IMR-90 (cell line): ENCODE measurements at regions not wholly inside any gene's neighbourhood (a gene's known extent, or its start where the extent isn't known, plus 50 kb on each side); places are given as distances from the start of the nearest gene placed in this dataset.

Source experiments
- ATAC-seq: fragments of 200-7000 bp; cut with Tn5 transposase; 2 replicates; pipeline ENCODE4 v1.9.1; 2020; ENCODE audit warnings: low read depth, mild to moderate bottlenecking, moderate library complexity
- BruUV-seq: library from RNA; stranded (reverse); fragments of 400-500 nt; replicated peaks from 2 replicates; lab custom pipeline; 2021; lab: Mats Ljungman, UMichigan
- CTCF ChIA-PET: fragments of 300-600 bp; formaldehyde crosslinking; extraction: SDS; loops from one replicate; lab custom pipeline; 2021; ENCODE audit warnings: antibody characterized with exemption; lab: Yijun Ruan, JAX
- POLR2A ChIA-PET: fragments of 300-600 bp; sonication (Branson Sonifier 250); formaldehyde crosslinking; loops from one replicate; lab custom pipeline; 2022; ENCODE audit warnings: antibody characterized with exemption; ENCODE audit not compliant: unreplicated experiment; lab: Charles Lee
- DNase-seq: peaks from one replicate; pipeline ENCODE4 v3.0.0; 2013
- H2AFZ ChIP-seq: replicated peaks from 2 replicates; pipeline ENCODE3; 2013; ENCODE audit warnings: low read length, mild to moderate bottlenecking; ENCODE audit not compliant: poor library complexity
- H2AK5ac ChIP-seq: 2 replicates; pipeline ENCODE4 v1.6.1; 2013; ENCODE audit warnings: low read depth, low read length, inconsistent platforms
- H2AK9ac ChIP-seq: replicated peaks from 2 replicates; pipeline ENCODE3; 2013; ENCODE audit warnings: mild to moderate bottlenecking, low read depth, low read length, moderate library complexity; ENCODE audit not compliant: poor library complexity
- H2BK120ac ChIP-seq: 2 replicates; pipeline ENCODE4 v1.6.1; 2013; ENCODE audit warnings: low read depth, low read length, inconsistent platforms
- H2BK15ac ChIP-seq: 3 replicates; pipeline ENCODE4 v1.6.1; 2013; ENCODE audit warnings: low read depth, low read length, inconsistent platforms
- H2BK20ac ChIP-seq: 2 replicates; pipeline ENCODE4 v1.6.1; 2013; ENCODE audit warnings: low read depth, mild to moderate bottlenecking, inconsistent platforms, low read length, moderate library complexity
- H2BK5ac ChIP-seq: 2 replicates; pipeline ENCODE4 v1.6.1; 2013; ENCODE audit warnings: mild to moderate bottlenecking, low read depth, low read length, inconsistent platforms; ENCODE audit not compliant: poor library complexity, severe bottlenecking
- H3K14ac ChIP-seq: replicated peaks from 2 replicates; pipeline ENCODE4 v1.6.1; 2013; ENCODE audit warnings: low read depth, low read length, inconsistent platforms
- H3K18ac ChIP-seq: 2 replicates; pipeline ENCODE4 v1.6.1; 2013; ENCODE audit warnings: low read depth, low read length, control low read depth
- H3K23ac ChIP-seq: 2 replicates; pipeline ENCODE4 v1.6.1; 2013; ENCODE audit warnings: low read depth, low read length, inconsistent platforms
- H3K27ac ChIP-seq: 2 replicates; pipeline ENCODE4 v1.5.1; 2013; ENCODE audit warnings: mild to moderate bottlenecking, control low read depth, low read length; ENCODE audit not compliant: insufficient read depth
- H3K27me3 ChIP-seq: 2 replicates; pipeline ENCODE4 v1.6.1; 2013; ENCODE audit warnings: low read length; ENCODE audit not compliant: control insufficient read depth, insufficient read depth
- H3K36me3 ChIP-seq: 2 replicates; pipeline ENCODE4 v1.6.1; 2013; ENCODE audit warnings: low read length, mixed read lengths; ENCODE audit not compliant: control insufficient read depth, insufficient read depth
- H3K4ac ChIP-seq: 2 replicates; pipeline ENCODE4 v1.6.1; 2013; ENCODE audit warnings: low read depth, low read length, inconsistent platforms
- H3K4me1 ChIP-seq: 2 replicates; pipeline ENCODE4 v1.6.1; 2013; ENCODE audit warnings: low read length, mixed read lengths; ENCODE audit not compliant: control insufficient read depth, insufficient read depth
- H3K4me2 ChIP-seq: 2 replicates; pipeline ENCODE4 v1.6.1; 2013; ENCODE audit warnings: low read depth, mild to moderate bottlenecking, control low read depth, low read length, moderate library complexity
- H3K4me3 ChIP-seq: 2 replicates; pipeline ENCODE4 v1.5.1; 2013; ENCODE audit warnings: low read depth, mild to moderate bottlenecking, control low read depth, low read length, moderate library complexity; ENCODE audit not compliant: insufficient read depth
- H3K56ac ChIP-seq: 2 replicates; pipeline ENCODE4 v1.6.1; 2013; ENCODE audit warnings: low read length, inconsistent platforms; ENCODE audit not compliant: insufficient read depth; ENCODE audit errors: extremely low read depth
- H3K79me1 ChIP-seq, 2 experiments: 2 replicates each; pipeline ENCODE4 v1.6.1; 2013; ENCODE audit warnings: low read length in 2 of 2, inconsistent platforms in 1 of 2, low read depth in 1 of 2
- H3K9ac ChIP-seq: 2 replicates; pipeline ENCODE4 v1.6.1; 2013; ENCODE audit warnings: low read depth, low read length, control low read depth
- H3K9me1 ChIP-seq: 2 replicates; pipeline ENCODE4 v1.6.1; 2013; ENCODE audit warnings: low read length, inconsistent platforms; ENCODE audit not compliant: insufficient read depth
- H3K9me3 ChIP-seq: 2 replicates; pipeline ENCODE4 v1.6.1; 2013; ENCODE audit warnings: low read length; ENCODE audit not compliant: control insufficient read depth, insufficient read depth
- H4K20me1 ChIP-seq: 2 replicates; pipeline ENCODE4 v1.6.1; 2013; ENCODE audit warnings: low read length, inconsistent platforms; ENCODE audit not compliant: insufficient read depth
- H4K5ac ChIP-seq: 2 replicates; pipeline ENCODE4 v1.6.1; 2013; ENCODE audit warnings: mild to moderate bottlenecking, low read depth, low read length, control low read depth
- H4K8ac ChIP-seq, 2 experiments: 2 replicates each; pipeline ENCODE4 v1.6.1; 2013; ENCODE audit warnings: low read depth in 2 of 2, low read length in 2 of 2, control low read depth in 1 of 2, inconsistent platforms in 1 of 2
- H4K91ac ChIP-seq: 2 replicates; pipeline ENCODE4 v1.6.1; 2013; ENCODE audit warnings: low read depth, low read length, inconsistent platforms; ENCODE audit not compliant: insufficient read depth
- BHLHE40 ChIP-seq: fragments of 150-350 bp; IDR thresholded peaks from 2 replicates; pipeline ENCODE4 v1.6.1; 2016; ENCODE audit warnings: mild to moderate bottlenecking, low read depth, low read length
- CEBPB ChIP-seq: IDR thresholded peaks from 2 replicates; pipeline ENCODE4 v1.6.1; 2012; ENCODE audit warnings: low read depth, low read length, improper control_type of control experiment
- CHD1 ChIP-seq: IDR thresholded peaks from 2 replicates; pipeline ENCODE4 v1.6.1; 2012; ENCODE audit warnings: low read depth, low read length, improper control_type of control experiment
- CTCF ChIP-seq: conservative IDR thresholded peaks from 2 replicates; pipeline ENCODE4 v1.5.1; 2012; ENCODE audit warnings: mild to moderate bottlenecking, low read depth, low read length, improper control_type of control experiment
- ELK1 ChIP-seq: fragments of 150-350 bp; IDR thresholded peaks from 2 replicates; pipeline ENCODE4 v1.6.1; 2016; ENCODE audit warnings: low read depth, mild to moderate bottlenecking, low read length, moderate library complexity, borderline replicate concordance
- FOS ChIP-seq: fragments of 150-350 bp; IDR thresholded peaks from 2 replicates; pipeline ENCODE4 v1.6.1; 2016; ENCODE audit warnings: low read depth, low read length
- MAFK ChIP-seq: IDR thresholded peaks from 2 replicates; pipeline ENCODE4 v1.6.1; 2012; ENCODE audit warnings: low read depth, low read length, improper control_type of control experiment
- MAZ ChIP-seq: IDR thresholded peaks from 2 replicates; pipeline ENCODE4 v1.6.1; 2012; ENCODE audit warnings: low read depth, mild to moderate bottlenecking, low read length, improper control_type of control experiment, moderate library complexity, borderline replicate concordance
- MXI1 ChIP-seq: IDR thresholded peaks from 2 replicates; pipeline ENCODE4 v1.6.1; 2012; ENCODE audit warnings: low read depth, mild to moderate bottlenecking, low read length, moderate library complexity, borderline replicate concordance
- NFE2L2 ChIP-seq: fragments of 150-350 bp; IDR thresholded peaks from 2 replicates; pipeline ENCODE4 v1.6.1; 2016; ENCODE audit warnings: low read depth, mild to moderate bottlenecking, low read length
- POLR2A ChIP-seq: IDR thresholded peaks from 2 replicates; pipeline ENCODE4 v1.6.1; 2012; ENCODE audit warnings: mild to moderate bottlenecking, low read depth, low read length
- RAD21 ChIP-seq: IDR thresholded peaks from 2 replicates; pipeline ENCODE4 v1.6.1; 2012; ENCODE audit warnings: low read length, improper control_type of control experiment
- RCOR1 ChIP-seq: IDR thresholded peaks from 2 replicates; pipeline ENCODE4 v1.6.1; 2012; ENCODE audit warnings: mild to moderate bottlenecking, low read length, improper control_type of control experiment; ENCODE audit not compliant: insufficient replicate concordance
- RFX5 ChIP-seq: IDR thresholded peaks from 2 replicates; pipeline ENCODE4 v1.8.0; 2012; ENCODE audit warnings: low read depth, mild to moderate bottlenecking, low read length, moderate library complexity
- SMC3 ChIP-seq: fragments of 150-350 bp; IDR thresholded peaks from 2 replicates; pipeline ENCODE4 v1.6.1; 2016; ENCODE audit warnings: low read depth, mild to moderate bottlenecking, antibody characterized with exemption, low read length, moderate library complexity
- USF2 ChIP-seq: fragments of 150-350 bp; IDR thresholded peaks from 2 replicates; pipeline ENCODE4 v1.6.1; 2017; ENCODE audit warnings: mild to moderate bottlenecking, antibody characterized with exemption, low read length, low read depth
- WGBS, 2 experiments: methylation state at CpG; one replicate each; pipeline versions ENCODE4 v1.1.5 to v1.1.7; 2013; ENCODE audit warnings: missing lambda C conversion rate in 2 of 2; ENCODE audit not compliant: insufficient read length in 1 of 2; ENCODE audit errors: extremely low coverage in 2 of 2; 5-methylcytosine and 5-hydroxymethylcytosine counted together
- dilution Hi-C: fragments of 300-500 bp; cut with HindIII; formaldehyde crosslinking; loops from one replicate; pipeline ENCODE4 v1.14.3; 2018; ENCODE audit warnings: low sequenced_read_pairs; ENCODE audit not compliant: unreplicated experiment
- in situ Hi-C: fragments of 300-500 bp; cut with MboI; formaldehyde crosslinking; loops from 3 replicates; pipeline ENCODE4 v1.14.3; 2019; ENCODE audit warnings: low sequenced_read_pairs, inconsistent platforms, mixed read lengths
- intact Hi-C: fragments of 100-400 bp; cut with micrococcal nuclease; formaldehyde crosslinking; loops from 2 replicates; pipeline ENCODE4 v1.10.0; 2022

GRCh38 chr12:114562654-114563053 is 121.3 kb downstream of the TBX3 start:
- H2BK120ac ChIP-seq, result no peak overlapping the region
- H3K9me3 ChIP-seq, result no peaks in the 10 kb centered on the region
- ATAC-seq (no peak), DNase-seq (no peak)
- intact Hi-C loops (no loop called here), dilution Hi-C loops (no loop called here), in situ Hi-C loops (no loop called here)
- H3K36me3 ChIP-seq, result no peaks in the 10 kb centered on the region
- H4K91ac ChIP-seq, result no peak overlapping the region
- CTCF ChIA-PET, result no interaction called here
- no peak overlapping the region for H4K5ac ChIP-seq
- H3K79me1 ChIP-seq, result no peaks in the 10 kb centered on the region
- H3K4me2 ChIP-seq, result no peak overlapping the region
- H2BK15ac ChIP-seq, result no peak overlapping the region
- no peaks in the 10 kb centered on the region for H4K20me1 ChIP-seq
- no peaks in the 10 kb centered on the region for H3K4me1 ChIP-seq
- H3K18ac ChIP-seq, result no peak overlapping the region
- H3K27me3 ChIP-seq, result peaks cover 6% of the 10 kb centered on the region
- no peak overlapping the region for H3K4me3 ChIP-seq
- POLR2A ChIA-PET, result no interaction called here
- TF ChIP-seq SMC3, result no peak
- no peak for TF ChIP-seq RFX5
- no peak for TF ChIP-seq RAD21
- no peak for TF ChIP-seq CHD1
- no peak for TF ChIP-seq CTCF
- no peak for TF ChIP-seq ELK1
- TF ChIP-seq USF2, result no peak
- no peak for TF ChIP-seq FOS
- TF ChIP-seq MAFK, result no peak
- no peak for TF ChIP-seq CEBPB
- TF ChIP-seq POLR2A, result no peak
- TF ChIP-seq NFE2L2, result no peak
- TF ChIP-seq MXI1, result no peak
- TF ChIP-seq RCOR1, result no peak
- no peak for TF ChIP-seq MAZ
- no peak for TF ChIP-seq BHLHE40
- H2AK9ac ChIP-seq, result no peak overlapping the region
- no peak overlapping the region for H2AFZ ChIP-seq
- no TSS peak for BruUV-seq
- no CpG with 5 or more reads among the region's 2 CpGs for WGBS, 2 experiments
- no peak overlapping the region for H3K4ac ChIP-seq
- H3K56ac ChIP-seq, result no peak overlapping the region
- H2BK5ac ChIP-seq, result no peak overlapping the region
- no peaks in the 10 kb centered on the region for H3K9me1 ChIP-seq
- no peak overlapping the region for H2BK20ac ChIP-seq
- H3K27ac ChIP-seq, result no peak overlapping the region
- H3K14ac ChIP-seq, result no peak overlapping the region
- no peak overlapping the region for H3K9ac ChIP-seq
- H4K8ac ChIP-seq, result no peak overlapping the region
- H2AK5ac ChIP-seq, result no peak overlapping the region
- H3K23ac ChIP-seq, result no peak overlapping the region
